Stimulated activated CD4-positive, alpha-beta T cell treated with anti-CD3 and anti-CD28 coated beads, Interleukin-2, amount 100 ng/mL, for 4 hours (primary cell): ENCODE measurements at regions not wholly inside any gene's neighbourhood (a gene's known extent, or its start where the extent isn't known, plus 50 kb on each side); places are given as distances from the start of the nearest gene placed in this dataset.
"Not testable (repeated sequence)": the region's sequence is repeated elsewhere in the genome, so short reads cannot be mapped to it uniquely, and the experiment has no call there.

Experiments
- DNase-seq: peaks from one replicate; pipeline ENCODE4 v3.0.0-alpha.2; 2020; ENCODE audit warnings: low read depth

DNA sequence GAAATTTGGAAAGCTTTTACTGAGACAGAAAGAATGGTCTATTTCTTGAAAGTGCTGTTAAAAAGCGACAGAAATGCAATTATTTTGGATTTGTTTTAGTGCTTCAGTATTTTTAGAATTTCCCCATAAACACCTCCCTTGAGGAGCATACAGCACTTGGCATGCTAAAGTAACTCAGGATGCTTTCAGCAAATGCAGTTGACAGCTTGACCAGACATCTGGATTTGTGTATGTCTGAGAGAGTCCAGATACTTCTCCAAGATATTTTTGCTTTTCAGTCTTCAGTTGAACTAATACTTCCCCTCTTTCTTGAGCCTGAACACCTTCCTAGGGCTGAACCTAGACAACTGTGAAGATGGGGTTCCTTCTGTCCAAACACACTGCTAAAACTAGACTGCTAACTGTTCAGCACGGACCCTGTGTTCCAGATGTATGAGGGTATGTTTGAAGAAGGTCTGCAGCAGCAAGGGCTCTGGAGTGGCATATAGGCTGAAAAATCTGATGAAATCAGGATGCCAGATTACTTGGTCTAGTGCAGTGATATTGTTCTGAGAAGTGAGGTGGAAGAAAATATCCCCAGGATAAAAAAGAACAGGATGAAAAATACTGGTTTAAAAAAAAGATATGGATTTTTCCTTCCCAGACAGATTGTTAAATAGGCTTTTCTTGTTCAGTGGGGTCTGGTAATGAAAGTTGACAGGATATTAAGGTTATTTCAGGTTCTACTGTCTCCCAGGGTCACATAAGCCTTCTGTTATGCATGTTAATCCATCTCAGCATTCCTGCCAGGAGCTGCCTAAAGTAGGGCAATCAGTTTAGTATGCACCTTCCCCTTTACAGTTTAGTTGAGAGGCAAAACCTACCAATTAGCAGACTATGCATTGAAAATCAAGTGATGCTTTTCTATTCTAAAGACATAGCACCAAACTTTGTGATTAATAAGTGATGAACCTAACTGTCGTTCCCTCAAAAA is 516.9 kb upstream of the TBL1XR1 start:
- DNase-seq: no peak

DNA sequence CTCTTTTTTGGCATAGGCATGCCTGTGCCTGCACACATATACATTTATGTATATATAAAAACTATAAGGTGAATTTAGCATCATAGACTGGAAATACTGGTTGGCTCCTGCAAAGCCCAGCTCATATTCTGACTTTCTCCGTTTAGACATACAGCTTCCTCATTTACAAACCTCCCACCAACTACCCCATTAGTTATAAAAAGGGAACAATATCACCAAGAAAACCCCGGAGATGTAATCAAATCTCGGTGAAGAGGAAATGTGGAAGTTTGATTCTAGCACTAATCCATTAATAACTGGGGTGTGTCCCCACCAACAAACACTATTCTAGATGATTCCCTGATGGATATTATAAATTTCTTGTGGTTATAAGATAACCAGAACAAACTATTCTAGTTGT is 517.7 kb upstream of the TBL1XR1 start:
- no peak for DNase-seq

GRCh38 chr3:177715980-177716379 is 518.7 kb upstream of the TBL1XR1 start:
- DNase-seq: no peak

DNA sequence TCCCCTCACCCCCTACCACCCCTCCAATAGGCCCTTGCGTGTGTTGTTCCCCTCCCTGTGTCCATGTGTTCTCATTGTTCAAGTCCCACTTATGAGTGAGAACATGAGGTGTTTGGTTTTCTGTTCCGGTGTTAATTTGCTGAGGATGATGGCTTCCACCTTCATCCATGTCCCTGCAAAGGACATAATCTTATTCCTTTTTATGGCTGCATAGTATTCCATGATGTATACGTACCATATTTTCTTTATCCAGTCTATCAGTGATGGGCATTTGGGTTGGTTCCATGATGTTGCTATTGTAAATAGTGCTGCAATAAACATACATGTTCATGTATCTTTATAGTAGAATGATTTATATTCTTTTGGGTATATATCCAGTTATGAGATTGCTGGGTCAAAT is 523.6 kb upstream of the TBL1XR1 start:
- DNase-seq: not testable (repeated sequence)

DNA sequence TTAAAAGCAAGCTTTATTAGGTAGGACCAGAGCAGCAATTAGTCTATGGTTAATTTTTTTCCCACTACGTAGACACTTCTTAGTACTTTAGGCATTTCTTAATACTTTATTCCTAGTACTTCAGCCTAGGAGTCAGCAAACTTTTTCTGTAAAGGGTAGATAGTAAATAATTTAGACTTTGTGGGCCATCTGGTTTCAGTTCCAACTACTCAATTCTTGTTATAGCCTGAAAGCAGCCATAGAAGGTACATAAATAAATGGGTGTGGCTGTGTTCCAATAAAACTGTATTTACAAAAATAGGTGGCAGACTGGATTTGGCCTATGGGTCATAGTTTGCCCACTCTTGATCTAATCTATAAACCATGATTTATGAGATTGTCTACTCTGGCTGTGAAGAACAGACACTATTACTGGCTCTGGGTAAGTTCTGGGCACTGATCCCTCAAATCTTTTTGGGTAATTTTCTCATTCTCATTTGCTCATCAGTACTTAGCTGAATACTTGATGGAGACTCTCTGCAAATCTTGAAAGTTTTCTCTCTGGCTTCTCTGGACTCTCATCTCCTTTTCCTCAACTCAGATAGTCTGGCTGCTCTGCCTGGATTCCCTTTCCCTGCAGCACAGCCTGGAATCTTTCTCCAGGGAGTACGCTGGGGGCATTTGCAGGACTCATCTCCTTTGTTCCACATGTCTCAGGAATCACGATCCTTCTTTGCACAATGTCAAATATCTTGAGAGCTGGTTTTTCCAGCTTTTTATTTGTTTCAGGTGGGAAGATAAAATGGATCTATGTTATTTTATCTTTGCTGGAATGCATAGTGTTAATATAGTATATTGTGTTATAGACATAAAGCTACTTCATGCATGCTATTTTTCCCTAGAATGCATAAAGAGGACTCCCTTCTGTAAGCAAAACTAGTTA is 524.8 kb upstream of the TBL1XR1 start:
- DNase-seq: no peak

DNA sequence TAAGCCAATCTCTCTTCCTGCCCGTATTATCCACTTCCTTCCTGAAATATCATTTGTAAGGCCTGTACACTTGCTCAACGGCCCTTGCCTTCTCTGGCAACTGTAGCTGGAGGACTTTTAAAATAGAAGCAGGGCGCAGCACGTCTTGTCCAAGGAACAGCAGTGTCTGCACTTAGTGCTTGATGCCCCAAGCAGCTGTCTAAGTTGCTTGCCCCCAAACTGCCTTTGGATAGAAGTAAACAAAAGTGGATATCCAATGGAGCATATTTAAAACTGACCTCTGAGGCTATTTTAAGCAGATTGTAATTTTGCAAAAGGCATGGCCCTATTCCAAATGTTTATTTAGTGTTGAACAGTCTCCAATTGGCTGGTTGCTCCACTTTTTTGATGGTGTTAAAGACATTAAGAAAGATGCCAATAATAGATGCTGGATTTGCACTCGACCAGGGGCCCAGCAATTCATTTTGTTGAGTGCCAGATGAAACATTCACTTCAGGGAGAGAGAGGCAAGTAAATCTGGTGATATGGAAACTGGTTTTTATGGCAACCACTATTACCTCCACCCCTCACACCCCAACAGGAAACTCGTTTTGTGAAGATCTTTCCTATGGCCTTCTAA is 526.8 kb upstream of the TBL1XR1 start:
- DNase-seq: no peak

- DNase-seq: no peak
Observed at GRCh38 chr3:177725165-177725564, 527.9 kb upstream of the TBL1XR1 start.

GRCh38 chr3:177726807-177727206 is 529.5 kb upstream of the TBL1XR1 start:
- no peak for DNase-seq

- DNase-seq: no peak
Observed at GRCh38 chr3:177729956-177730681, 532.8 kb upstream of the TBL1XR1 start.

DNA sequence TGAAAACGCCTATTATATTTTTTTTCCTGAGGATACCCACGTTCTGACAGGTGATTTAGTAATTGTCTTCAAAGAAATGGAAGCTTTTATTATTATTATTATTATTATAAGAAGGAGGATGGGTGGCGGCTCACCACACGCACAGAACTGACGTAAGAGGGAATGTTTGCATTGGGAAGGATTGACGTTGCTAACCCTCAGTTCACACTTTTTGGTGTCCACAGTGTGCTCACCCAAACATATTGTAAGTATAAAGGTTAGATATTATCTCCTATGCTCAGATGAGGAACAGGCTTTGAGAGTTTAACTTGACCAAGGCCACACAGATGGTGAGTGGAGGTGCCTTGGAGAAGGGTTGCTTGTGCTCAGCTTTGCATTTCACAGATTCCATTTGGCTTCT is 533.5 kb upstream of the TBL1XR1 start:
- no peak for DNase-seq

GRCh38 chr3:177731644-177732268 is 534.5 kb upstream of the TBL1XR1 start:
- DNase-seq: no peak

GRCh38 chr3:177733233-177733632 is 536.0 kb upstream of the TBL1XR1 start:
- no peak for DNase-seq

GRCh38 chr3:177733936-177734335 is 536.7 kb upstream of the TBL1XR1 start:
- DNase-seq: no peak

GRCh38 chr3:177735431-177735830 is 538.1 kb upstream of the TBL1XR1 start:
- no peak for DNase-seq

- no peak for DNase-seq
Observed at GRCh38 chr3:177739461-177739860, 542.2 kb upstream of the TBL1XR1 start.

- DNase-seq: no peak
Observed at GRCh38 chr3:177740254-177740653, 543.0 kb upstream of the TBL1XR1 start.

DNA sequence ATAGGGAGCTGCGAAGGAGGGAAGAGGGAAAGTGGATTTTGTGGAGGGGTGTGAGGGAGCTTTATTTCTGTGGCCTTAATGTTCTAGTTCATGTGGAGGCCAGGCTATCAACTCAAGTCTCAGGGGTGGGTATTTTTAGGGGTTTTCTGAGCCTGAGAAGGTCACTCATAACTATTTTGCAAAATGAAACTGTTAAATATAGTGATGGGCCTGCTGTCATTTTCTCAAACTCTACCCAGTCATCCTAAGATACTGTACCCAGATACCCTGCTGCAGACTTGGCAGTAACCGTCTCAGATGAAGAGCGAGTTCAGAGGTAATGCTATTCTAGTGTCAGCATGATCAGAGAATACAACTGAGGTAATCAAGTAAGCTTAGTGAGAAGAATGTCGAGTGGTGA is 545.0 kb upstream of the TBL1XR1 start:
- no peak for DNase-seq

DNA sequence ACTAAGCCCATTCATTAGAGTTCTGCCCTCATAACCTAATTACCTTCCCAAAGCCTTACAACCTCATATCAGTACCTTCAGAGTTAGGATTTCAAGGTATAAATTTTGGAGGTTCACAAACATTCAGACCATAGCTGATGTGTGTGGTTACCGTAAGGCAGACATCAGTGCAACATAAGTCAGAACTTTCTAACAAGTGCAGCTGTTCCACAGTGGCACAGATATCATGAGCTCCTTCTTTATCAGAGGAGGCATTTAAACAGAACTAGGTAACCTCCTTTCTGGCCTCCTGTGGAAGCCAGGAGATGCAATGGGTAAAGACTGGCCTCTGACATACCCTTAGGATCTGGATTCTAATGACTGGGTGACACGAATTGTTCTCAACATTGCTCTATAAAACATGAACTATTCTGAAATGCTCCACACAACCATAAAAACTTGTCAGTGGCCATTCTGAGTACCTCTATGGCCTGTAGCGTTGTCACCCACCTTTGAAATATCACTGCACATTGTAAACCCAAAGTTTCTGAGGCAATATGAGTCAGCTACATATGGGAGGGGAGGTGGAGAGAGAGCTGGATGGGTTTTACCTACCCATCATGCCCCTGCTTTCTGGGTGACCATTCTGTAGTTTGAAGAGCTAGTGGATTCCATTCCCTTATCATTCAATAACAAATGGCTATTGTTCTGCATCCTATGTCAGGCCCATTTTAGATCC is 546.0 kb upstream of the TBL1XR1 start:
- DNase-seq: no peak

DNA sequence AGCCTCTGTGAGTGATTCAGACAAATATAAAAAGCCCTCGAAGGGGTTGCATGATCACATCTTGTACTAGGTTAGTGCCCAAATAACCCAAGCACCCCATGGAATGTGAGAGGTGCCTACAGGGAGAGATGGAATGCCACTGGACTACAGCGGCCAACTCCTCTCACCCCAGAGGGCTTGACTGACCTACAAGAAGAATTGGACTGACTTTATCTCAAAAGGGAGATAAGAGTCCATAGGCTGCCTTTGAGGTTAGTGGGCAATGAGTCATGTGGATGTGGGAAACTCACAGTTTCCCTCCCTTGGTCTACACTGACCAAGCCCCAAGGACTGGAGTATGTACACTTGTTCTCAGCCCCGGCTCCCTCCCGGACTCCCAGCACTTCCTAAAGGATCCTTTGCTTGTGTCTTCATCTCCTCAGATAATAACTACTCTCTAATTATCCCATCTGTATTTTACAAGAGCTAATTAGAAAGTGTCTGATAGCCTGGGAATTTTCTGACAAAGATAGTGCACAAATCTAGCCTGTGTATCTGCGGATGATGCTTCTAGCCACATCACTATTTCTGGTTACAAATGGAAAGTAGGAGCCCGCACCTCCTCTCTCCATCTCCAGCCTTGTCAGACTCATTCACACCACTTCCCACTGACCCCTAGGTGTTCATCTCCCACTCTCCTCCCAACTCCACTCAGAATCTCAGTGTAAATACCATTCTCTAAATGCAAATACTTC is 547.8 kb upstream of the TBL1XR1 start:
- DNase-seq: no peak

DNA sequence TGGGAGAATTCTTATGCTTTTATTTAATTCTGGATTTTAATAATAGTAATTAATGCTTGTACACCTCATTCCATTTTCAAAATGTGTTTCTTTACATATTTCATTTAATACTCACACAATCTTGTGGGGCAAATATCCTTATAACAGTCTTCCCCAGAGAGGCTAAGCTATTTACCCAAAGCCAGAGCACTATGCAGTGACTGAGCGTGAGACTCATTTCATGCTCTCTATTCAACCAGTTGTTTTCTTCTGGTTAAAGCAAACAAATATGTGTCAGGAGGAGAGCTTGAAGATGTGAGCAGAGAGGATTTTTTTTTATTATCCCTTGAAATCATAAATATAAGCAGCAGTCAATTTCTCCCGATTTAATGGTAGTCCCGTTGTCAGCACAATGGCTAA is 548.3 kb upstream of the TBL1XR1 start:
- DNase-seq: no peak
